Activated CD4-positive, alpha-beta T cell treated with anti-CD3 and anti-CD28 coated beads, Interleukin-2, amount 10 ng/mL, durations not matched to agents 7 days and 5 days (primary cell): ENCODE measurements at regions not wholly inside any gene's neighbourhood (a gene's known extent, or its start where the extent isn't known, plus 50 kb on each side); places are given as distances from the start of the nearest gene placed in this dataset.

Experiments
- CTCF ChIA-PET: fragments of 350-600 bp; sonication (Branson Sonifier 250); formaldehyde crosslinking; loops from one replicate; lab custom pipeline; 2021; ENCODE audit warnings: antibody characterized with exemption; lab: Charles Lee
- POLR2A ChIA-PET: fragments of 350-600 bp; sonication (Branson Sonifier 250); formaldehyde crosslinking; loops from one replicate; lab custom pipeline; 2021; ENCODE audit warnings: antibody characterized with exemption; lab: Charles Lee
- DNase-seq: peaks from one replicate; pipeline ENCODE4 v3.0.0-alpha.2; 2020
- H3K27ac Mint-ChIP-seq: one replicate; pipeline ENCODE4 v1.8.0; 2021; ENCODE audit warnings: mild to moderate bottlenecking, moderate library complexity, mixed read lengths
- H3K27me3 Mint-ChIP-seq: one replicate; pipeline ENCODE4 v1.8.0; 2021; ENCODE audit warnings: mixed read lengths
- H3K36me3 Mint-ChIP-seq: one replicate; pipeline ENCODE4 v1.8.0; 2021; ENCODE audit warnings: low read depth, mixed read lengths
- H3K4me1 Mint-ChIP-seq: one replicate; pipeline ENCODE4 v1.8.0; 2021; ENCODE audit warnings: mixed read lengths
- H3K4me3 Mint-ChIP-seq: one replicate; pipeline ENCODE4 v1.8.0; 2021; ENCODE audit warnings: mild to moderate bottlenecking, moderate library complexity, mixed read lengths
- H3K9me3 Mint-ChIP-seq: one replicate; pipeline ENCODE4 v1.8.0; 2021; ENCODE audit warnings: mixed read lengths

DNA sequence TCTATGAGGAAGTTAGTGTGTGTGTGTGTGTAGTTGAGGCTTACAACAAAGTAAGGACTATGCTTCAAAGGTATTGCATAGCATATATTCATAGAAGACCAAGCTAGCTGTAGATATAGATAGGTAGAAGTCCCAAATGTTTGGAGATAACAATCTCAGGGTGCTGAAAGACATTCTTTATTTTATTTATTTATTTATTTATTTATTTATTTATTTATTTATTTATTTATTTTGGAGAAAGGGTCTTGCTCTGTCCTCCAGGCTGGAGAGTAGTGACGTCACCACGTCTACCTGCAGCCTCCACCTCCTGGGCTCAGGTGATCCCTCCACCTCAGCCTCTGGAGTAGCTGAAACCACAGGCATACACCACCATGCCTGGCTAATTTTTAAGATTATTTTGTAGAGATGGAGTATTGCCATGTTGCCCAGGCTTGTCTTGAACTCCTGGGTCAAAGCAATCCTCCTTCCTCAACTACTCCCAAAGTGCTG is 284.6 kb upstream of the KIF2B start:
- Mint-ChIP-seq H3K27me3 (no peaks in the 10 kb centered on the region), H3K4me1 (no peaks in the 10 kb centered on the region), H3K4me3 (no peak overlapping the region), H3K27ac (no peak overlapping the region), H3K9me3 (peaks cover 4% of the 10 kb centered on the region), H3K36me3 (no peaks in the 10 kb centered on the region)
- ChIA-PET CTCF (no interaction called here), POLR2A (no interaction called here)
- DNase-seq: no peak

DNA sequence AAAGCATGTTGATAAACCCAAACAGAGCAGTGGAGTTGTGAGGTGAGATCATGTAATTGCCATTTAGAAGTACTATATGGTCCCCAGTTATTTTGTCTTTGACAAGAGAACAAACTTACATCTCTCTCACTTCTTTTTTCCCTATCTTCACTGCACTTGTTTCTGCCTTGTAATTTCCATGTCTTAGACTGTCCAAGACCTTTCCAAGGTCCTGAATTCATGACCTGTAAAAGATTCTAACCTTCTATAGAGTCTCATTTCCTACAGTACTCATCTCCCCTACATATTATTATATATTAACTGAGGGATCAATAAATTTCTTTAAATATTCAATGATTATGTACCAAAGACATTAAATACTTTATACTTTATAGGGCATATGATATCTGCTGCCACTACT is 295.3 kb upstream of the KIF2B start:
- POLR2A ChIA-PET: no interaction called here
- CTCF ChIA-PET: no interaction called here

GRCh38 chr17:53525590-53525989 is 297.1 kb upstream of the KIF2B start:
- no peaks in the 10 kb centered on the region for H3K9me3 Mint-ChIP-seq
- no peak overlapping the region for H3K27ac Mint-ChIP-seq
- DNase-seq: no peak
- H3K4me1 Mint-ChIP-seq: no peaks in the 10 kb centered on the region
- no peaks in the 10 kb centered on the region for H3K36me3 Mint-ChIP-seq
- ChIA-PET POLR2A (no interaction called here), CTCF (no interaction called here)
- H3K27me3 Mint-ChIP-seq: no peaks in the 10 kb centered on the region
- no peak overlapping the region for H3K4me3 Mint-ChIP-seq

More for the DNA sequence above, 295.3 kb upstream of the KIF2B start:
- no peak overlapping the region for H3K4me3 Mint-ChIP-seq
- no peak for DNase-seq
- no peaks in the 10 kb centered on the region for H3K36me3 Mint-ChIP-seq
- no peaks in the 10 kb centered on the region for H3K4me1 Mint-ChIP-seq
- H3K9me3 Mint-ChIP-seq: no peaks in the 10 kb centered on the region
- no peaks in the 10 kb centered on the region for H3K27me3 Mint-ChIP-seq
- H3K27ac Mint-ChIP-seq: no peak overlapping the region

GRCh38 chr17:53516636-53517035 is 306.1 kb upstream of the KIF2B start:
- H3K4me1 Mint-ChIP-seq: no peaks in the 10 kb centered on the region

GRCh38 chr17:53499277-53499676 is 323.4 kb upstream of the KIF2B start:
- Mint-ChIP-seq H3K27ac (no peak overlapping the region), H3K27me3 (no peaks in the 10 kb centered on the region), H3K9me3 (peaks cover 2% of the 10 kb centered on the region), H3K36me3 (no peaks in the 10 kb centered on the region), H3K4me1 (no peaks in the 10 kb centered on the region), H3K4me3 (no peak overlapping the region)
- POLR2A ChIA-PET: no interaction called here
- CTCF ChIA-PET: no interaction called here
- DNase-seq: no peak

More at GRCh38 chr17:53516636-53517035, 306.1 kb upstream of the KIF2B start:
- no peak for DNase-seq
- H3K9me3 Mint-ChIP-seq: peaks cover 5% of the 10 kb centered on the region
- no peak overlapping the region for H3K27ac Mint-ChIP-seq
- no peaks in the 10 kb centered on the region for H3K27me3 Mint-ChIP-seq
- POLR2A ChIA-PET: no interaction called here
- no peaks in the 10 kb centered on the region for H3K36me3 Mint-ChIP-seq
- H3K4me3 Mint-ChIP-seq: no peak overlapping the region
- CTCF ChIA-PET: no interaction called here

- Mint-ChIP-seq H3K27me3 (no peaks in the 10 kb centered on the region), H3K4me1 (no peaks in the 10 kb centered on the region)
- CTCF ChIA-PET: interaction anchor here (0.7 kb wide), 1 partner anchor 51 kb away, joined by 3 read pairs; no protein-coding TSS in a partner anchor
Measured at GRCh38 chr17:53496356-53496755, 326.4 kb upstream of the KIF2B start.

GRCh38 chr17:53492532-53492931 is 330.2 kb upstream of the KIF2B start:
- Mint-ChIP-seq H3K36me3 (no peaks in the 10 kb centered on the region), H3K27me3 (no peaks in the 10 kb centered on the region), H3K4me1 (no peaks in the 10 kb centered on the region), H3K27ac (no peak overlapping the region), H3K4me3 (no peak overlapping the region), H3K9me3 (peaks cover 5% of the 10 kb centered on the region)
- CTCF ChIA-PET: no interaction called here
- POLR2A ChIA-PET: no interaction called here
- DNase-seq: no peak

More at GRCh38 chr17:53496356-53496755, 326.4 kb upstream of the KIF2B start:
- Mint-ChIP-seq H3K9me3 (peaks cover 5% of the 10 kb centered on the region), H3K4me3 (no peak overlapping the region), H3K36me3 (no peaks in the 10 kb centered on the region), H3K27ac (no peak overlapping the region)
- DNase-seq: no peak
- POLR2A ChIA-PET: no interaction called here

DNA sequence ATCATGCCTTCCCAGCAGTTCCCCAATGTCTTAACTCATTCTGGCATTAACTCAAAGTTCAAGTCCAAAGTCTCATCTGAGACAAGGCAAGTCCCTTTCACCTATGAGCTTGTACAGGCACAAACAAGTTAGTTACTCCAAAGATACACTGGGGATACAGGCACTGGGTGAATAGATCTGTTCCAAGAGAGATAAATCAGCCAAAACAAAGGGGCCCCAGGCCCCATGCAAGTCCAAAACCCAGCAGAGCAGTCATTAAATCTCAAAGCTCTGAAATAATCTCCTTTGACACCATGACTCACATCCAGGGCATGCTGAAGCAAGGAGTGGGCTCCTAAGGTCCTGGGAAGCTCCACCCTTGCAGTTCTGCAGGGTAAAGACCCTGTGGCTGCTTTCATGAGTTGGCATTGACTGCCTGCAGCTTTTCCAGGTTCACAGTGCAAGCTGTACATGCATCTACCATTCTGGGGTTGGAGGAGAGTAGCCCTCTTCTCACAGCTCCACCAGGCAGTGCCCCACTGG is 332.2 kb upstream of the KIF2B start:
- peaks cover 5% of the 10 kb centered on the region for H3K9me3 Mint-ChIP-seq
- ChIA-PET CTCF (no interaction called here), POLR2A (no interaction called here)
- no peak for DNase-seq
- H3K4me1 Mint-ChIP-seq: no peaks in the 10 kb centered on the region
- H3K27ac Mint-ChIP-seq: no peak overlapping the region
- no peaks in the 10 kb centered on the region for H3K27me3 Mint-ChIP-seq
- H3K36me3 Mint-ChIP-seq: no peaks in the 10 kb centered on the region
- no peak overlapping the region for H3K4me3 Mint-ChIP-seq

DNA sequence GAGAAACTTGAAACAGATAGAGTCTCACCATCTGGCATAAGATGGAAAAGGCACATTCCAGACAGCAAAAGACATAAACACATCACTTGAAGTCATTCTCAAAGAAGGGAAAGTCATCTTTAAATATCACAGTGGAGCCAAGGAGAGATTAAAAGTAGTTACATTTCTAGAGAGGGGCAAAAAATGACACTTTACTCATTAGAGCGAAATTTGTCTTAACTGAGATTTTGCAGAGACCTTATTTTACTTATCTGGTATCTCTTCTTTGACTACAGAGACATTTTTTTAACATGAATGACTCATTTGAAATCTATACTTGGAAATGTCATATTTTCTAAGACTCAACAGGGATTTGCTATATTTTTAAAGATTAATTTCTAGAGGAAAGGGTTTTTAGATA is 339.0 kb upstream of the KIF2B start:
- no peak for DNase-seq
- no peaks in the 10 kb centered on the region for H3K36me3 Mint-ChIP-seq
- POLR2A ChIA-PET: no interaction called here
- CTCF ChIA-PET: no interaction called here
- H3K4me1 Mint-ChIP-seq: no peaks in the 10 kb centered on the region
- H3K27ac Mint-ChIP-seq: no peak overlapping the region
- no peak overlapping the region for H3K4me3 Mint-ChIP-seq
- peaks cover 17% of the 10 kb centered on the region for H3K9me3 Mint-ChIP-seq
- H3K27me3 Mint-ChIP-seq: no peaks in the 10 kb centered on the region

GRCh38 chr17:53475002-53475401 is 347.7 kb upstream of the KIF2B start:
- H3K27me3 Mint-ChIP-seq: no peaks in the 10 kb centered on the region
- no peaks in the 10 kb centered on the region for H3K4me1 Mint-ChIP-seq
- H3K9me3 Mint-ChIP-seq: peaks cover 9% of the 10 kb centered on the region
- H3K27ac Mint-ChIP-seq: no peak overlapping the region
- no peaks in the 10 kb centered on the region for H3K36me3 Mint-ChIP-seq
- DNase-seq: no peak
- CTCF ChIA-PET: no interaction called here
- POLR2A ChIA-PET: no interaction called here
- H3K4me3 Mint-ChIP-seq: no peak overlapping the region

GRCh38 chr17:53472586-53472985 is 350.1 kb upstream of the KIF2B start:
- ChIA-PET POLR2A (no interaction called here), CTCF (no interaction called here)
- Mint-ChIP-seq H3K4me3 (no peak overlapping the region), H3K4me1 (no peaks in the 10 kb centered on the region), H3K27me3 (no peaks in the 10 kb centered on the region), H3K27ac (no peak overlapping the region), H3K36me3 (no peaks in the 10 kb centered on the region), H3K9me3 (peaks cover 8% of the 10 kb centered on the region)
- no peak for DNase-seq

DNA sequence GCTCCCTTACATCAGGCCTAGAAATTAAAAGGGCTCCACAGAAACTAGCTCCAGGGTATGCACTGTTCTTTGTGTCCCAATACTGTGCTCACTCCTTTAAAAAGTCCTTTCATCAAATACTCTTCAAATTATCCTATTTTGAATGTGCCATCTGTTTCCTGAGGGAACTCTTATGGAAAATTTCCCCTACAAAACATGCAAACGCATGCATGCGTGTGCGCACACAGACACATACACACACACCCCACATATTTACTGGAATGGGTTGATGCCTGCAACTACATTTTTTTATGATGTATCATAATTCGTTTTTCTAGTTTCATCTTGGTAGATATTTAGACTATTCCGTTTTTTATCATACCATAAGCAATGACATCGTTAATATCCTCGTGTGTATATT is 351.2 kb upstream of the KIF2B start:
- ChIA-PET CTCF (no interaction called here), POLR2A (no interaction called here)
- peaks cover 8% of the 10 kb centered on the region for H3K9me3 Mint-ChIP-seq
- no peak overlapping the region for H3K27ac Mint-ChIP-seq
- H3K4me1 Mint-ChIP-seq: no peaks in the 10 kb centered on the region
- H3K27me3 Mint-ChIP-seq: no peaks in the 10 kb centered on the region
- no peak overlapping the region for H3K4me3 Mint-ChIP-seq
- DNase-seq: no peak
- H3K36me3 Mint-ChIP-seq: no peaks in the 10 kb centered on the region

GRCh38 chr17:53470626-53471025 is 352.1 kb upstream of the KIF2B start:
- CTCF ChIA-PET: no interaction called here
- no peak for DNase-seq
- Mint-ChIP-seq H3K27me3 (no peaks in the 10 kb centered on the region), H3K9me3 (peaks cover 8% of the 10 kb centered on the region), H3K36me3 (no peaks in the 10 kb centered on the region), H3K4me1 (no peaks in the 10 kb centered on the region), H3K27ac (no peak overlapping the region), H3K4me3 (no peak overlapping the region)
- POLR2A ChIA-PET: no interaction called here

DNA sequence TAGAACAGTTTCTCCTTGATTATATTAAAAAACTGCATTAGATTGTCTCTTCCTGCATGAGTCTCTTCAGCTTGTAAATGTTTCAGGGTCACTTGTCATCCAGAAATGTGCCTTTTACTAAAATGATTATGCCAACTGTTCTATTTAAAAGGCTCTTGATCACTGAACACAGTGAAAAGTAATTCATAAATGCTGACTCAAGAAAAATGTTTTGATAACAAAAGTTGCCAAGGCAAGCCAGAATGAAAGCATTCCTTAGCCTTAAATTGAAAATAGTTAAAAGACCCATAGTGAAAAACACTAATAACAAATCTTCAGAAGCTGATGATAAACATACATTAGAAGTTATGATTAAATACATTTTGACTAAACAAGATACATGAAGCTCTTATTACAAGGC is 356.0 kb upstream of the KIF2B start:
- Mint-ChIP-seq H3K4me3 (no peak overlapping the region), H3K36me3 (no peaks in the 10 kb centered on the region), H3K9me3 (peaks cover 10% of the 10 kb centered on the region), H3K4me1 (no peaks in the 10 kb centered on the region), H3K27me3 (no peaks in the 10 kb centered on the region), H3K27ac (no peak overlapping the region)
- POLR2A ChIA-PET: no interaction called here
- CTCF ChIA-PET: no interaction called here
- DNase-seq: no peak
